ENCODE measurements at regions not wholly inside any gene's neighbourhood (a gene's known extent, or its start where the extent isn't known, plus 50 kb on each side); places are given as distances from the start of the nearest gene placed in this dataset.

- intact Hi-C loops (cut with DNase I) = no loop called here
- H3K36me3 ChIP-seq = no peaks in the 10 kb centered on the region
- TF ChIP-seq CTCF (IDR thresholded peaks at IDR 0.05) = no peak
- no peak overlapping the region for H3K27ac ChIP-seq
- H3K4me3 ChIP-seq = no peak overlapping the region
- DNase-seq = no peak
- no peaks in the 10 kb centered on the region for H3K4me1 ChIP-seq
- H3K9me3 ChIP-seq = no peaks in the 10 kb centered on the region
- H3K9ac ChIP-seq (ENCODE audit: low read depth in 2 of 2, low read length in 2 of 2) = no peak overlapping the region
- no peaks in the 10 kb centered on the region for H3K27me3 ChIP-seq
Measured at GRCh38 chr12:19700969-19701368, 261.7 kb downstream of the AEBP2 start.

- Histone ChIP-seq H3K27me3 (no peaks in the 10 kb centered on the region), H3K4me1 (no peaks in the 10 kb centered on the region), H3K4me3 (no peak overlapping the region), H3K36me3 (no peaks in the 10 kb centered on the region), H3K9me3 (no peaks in the 10 kb centered on the region), H3K27ac (no peak overlapping the region), H3K9ac (ENCODE audit: low read depth in 2 of 2, low read length in 2 of 2) (no peak overlapping the region)
- no peak for TF ChIP-seq CTCF (IDR thresholded peaks at IDR 0.05)
- intact Hi-C loops (cut with DNase I) = no loop called here
- no peak for DNase-seq
Measured at GRCh38 chr12:19704966-19705365, 265.7 kb downstream of the AEBP2 start.

GRCh38 chr12:19706936-19707335 is 267.6 kb downstream of the AEBP2 start:
- no peak for DNase-seq
- Histone ChIP-seq H3K9me3 (no peaks in the 10 kb centered on the region), H3K4me3 (no peak overlapping the region), H3K4me1 (no peaks in the 10 kb centered on the region), H3K36me3 (no peaks in the 10 kb centered on the region), H3K27ac (no peak overlapping the region), H3K9ac (ENCODE audit: low read depth in 2 of 2, low read length in 2 of 2) (no peak overlapping the region), H3K27me3 (no peaks in the 10 kb centered on the region)
- no peak for TF ChIP-seq CTCF (IDR thresholded peaks at IDR 0.05)
- intact Hi-C loops (cut with DNase I) = no loop called here

- TF ChIP-seq CTCF (IDR thresholded peaks at IDR 0.05) = no peak
- no peaks in the 10 kb centered on the region for H3K4me1 ChIP-seq
- H3K9me3 ChIP-seq = no peaks in the 10 kb centered on the region
- no peak for DNase-seq
- H3K36me3 ChIP-seq = no peaks in the 10 kb centered on the region
- H3K4me3 ChIP-seq = no peak overlapping the region
- no peaks in the 10 kb centered on the region for H3K27me3 ChIP-seq
- intact Hi-C loops (cut with DNase I) = no loop called here
- no peak overlapping the region for H3K9ac ChIP-seq (ENCODE audit: low read depth in 2 of 2, low read length in 2 of 2)
- no peak overlapping the region for H3K27ac ChIP-seq
Measured at GRCh38 chr12:19707948-19708409, 268.7 kb downstream of the AEBP2 start.

GRCh38 chr12:19709889-19710288 is 270.6 kb downstream of the AEBP2 start:
- no peaks in the 10 kb centered on the region for H3K9me3 ChIP-seq
- H3K4me3 ChIP-seq = no peak overlapping the region
- no peak overlapping the region for H3K27ac ChIP-seq
- intact Hi-C loops (cut with DNase I) = no loop called here
- no peak for DNase-seq
- H3K27me3 ChIP-seq = no peaks in the 10 kb centered on the region
- no peaks in the 10 kb centered on the region for H3K4me1 ChIP-seq
- TF ChIP-seq CTCF (IDR thresholded peaks at IDR 0.05) = no peak
- H3K36me3 ChIP-seq = no peaks in the 10 kb centered on the region
- no peak overlapping the region for H3K9ac ChIP-seq (ENCODE audit: low read depth in 2 of 2, low read length in 2 of 2)

All from colonic mucosa (tissue), 4 donors.